ENCODE measurements at regions not wholly inside any gene's neighbourhood (a gene's known extent, or its start where the extent isn't known, plus 50 kb on each side); places are given as distances from the start of the nearest gene placed in this dataset.

GRCh38 chr10:1893941-1894340, 156.6 kb upstream of the ADARB2 start:
- TF ChIP-seq CTCF (IDR thresholded peaks at IDR 0.05) (no peak), POLR2A (IDR thresholded peaks at IDR 0.05) (no peak)
